Neural crest cell (in vitro differentiated cells): ENCODE measurements at regions not wholly inside any gene's neighbourhood (a gene's known extent, or its start where the extent isn't known, plus 50 kb on each side); places are given as distances from the start of the nearest gene placed in this dataset.
"Not testable (repeated sequence)": the region's sequence is repeated elsewhere in the genome, so short reads cannot be mapped to it uniquely, and the experiment has no call there.

ENCODE experiments used
- DNase-seq: peaks from one replicate; pipeline ENCODE4 v3.0.0; 2021; ENCODE audit warnings: low read depth, mixed read lengths, low spot score
- H3K27ac Mint-ChIP-seq: one replicate; pipeline ENCODE4 v1.8.0; 2021; ENCODE audit warnings: mild to moderate bottlenecking, mixed read lengths; ENCODE audit not compliant: unreplicated experiment
- H3K27me3 Mint-ChIP-seq: 2 replicates; pipeline ENCODE4 v1.8.0; 2021; ENCODE audit warnings: low read depth, mild to moderate bottlenecking, mixed read lengths
- H3K36me3 Mint-ChIP-seq: 2 replicates; pipeline ENCODE4 v1.8.0; 2021; ENCODE audit warnings: low read depth, mild to moderate bottlenecking, mixed read lengths
- H3K4me1 Mint-ChIP-seq: 2 replicates; pipeline ENCODE4 v1.8.0; 2021; ENCODE audit warnings: mixed read lengths
- H3K4me3 Mint-ChIP-seq: one replicate; pipeline ENCODE4 v1.8.0; 2021; ENCODE audit warnings: mild to moderate bottlenecking, mixed read lengths
- H3K9me3 Mint-ChIP-seq: 2 replicates; pipeline ENCODE4 v1.8.0; 2021; ENCODE audit warnings: mixed read lengths
- CTCF ChIP-seq: fragments of 200-600 bp; sonication (generic); conservative IDR thresholded peaks from 2 replicates; pipeline ENCODE4 v1.5.0; 2021; ENCODE audit warnings: antibody characterized with exemption, mild to moderate bottlenecking

GRCh38 chr3:83230841-83231240, 1469.4 kb upstream of the GBE1 start:
- Mint-ChIP-seq H3K27me3 (no peaks in the 10 kb centered on the region), H3K9me3 (no peaks in the 10 kb centered on the region), H3K27ac (no peak overlapping the region), H3K36me3 (no peaks in the 10 kb centered on the region), H3K4me1 (no peaks in the 10 kb centered on the region), H3K4me3 (no peak overlapping the region)
- no peak for TF ChIP-seq CTCF
- no peak for DNase-seq

- H3K4me3 Mint-ChIP-seq = no peak overlapping the region
- H3K36me3 Mint-ChIP-seq = no peaks in the 10 kb centered on the region
- no peaks in the 10 kb centered on the region for H3K9me3 Mint-ChIP-seq
- no peak overlapping the region for H3K27ac Mint-ChIP-seq
- no peaks in the 10 kb centered on the region for H3K27me3 Mint-ChIP-seq
- DNase-seq = no peak
- no peak for TF ChIP-seq CTCF
- no peaks in the 10 kb centered on the region for H3K4me1 Mint-ChIP-seq
Observed at GRCh38 chr3:83230376-83230775, 1468.9 kb upstream of the GBE1 start.

- no peak for DNase-seq
- no peak overlapping the region for H3K4me3 Mint-ChIP-seq
- H3K4me1 Mint-ChIP-seq = no peaks in the 10 kb centered on the region
- H3K27ac Mint-ChIP-seq = no peak overlapping the region
- no peaks in the 10 kb centered on the region for H3K9me3 Mint-ChIP-seq
- TF ChIP-seq CTCF = no peak
- H3K36me3 Mint-ChIP-seq = no peaks in the 10 kb centered on the region
- H3K27me3 Mint-ChIP-seq = no peaks in the 10 kb centered on the region
Observed at GRCh38 chr3:83226751-83227150, 1465.3 kb upstream of the GBE1 start.

GRCh38 chr3:83224101-83224868, 1462.8 kb upstream of the GBE1 start:
- no peaks in the 10 kb centered on the region for H3K36me3 Mint-ChIP-seq
- no peaks in the 10 kb centered on the region for H3K9me3 Mint-ChIP-seq
- no peak for TF ChIP-seq CTCF
- DNase-seq = no peak
- no peak overlapping the region for H3K4me3 Mint-ChIP-seq
- H3K27me3 Mint-ChIP-seq = no peaks in the 10 kb centered on the region
- H3K27ac Mint-ChIP-seq = no peak overlapping the region
- no peaks in the 10 kb centered on the region for H3K4me1 Mint-ChIP-seq

GRCh38 chr3:83218383-83219200, 1457.1 kb upstream of the GBE1 start:
- DNase-seq = no peak
- no peaks in the 10 kb centered on the region for H3K9me3 Mint-ChIP-seq
- no peak overlapping the region for H3K4me3 Mint-ChIP-seq
- no peak for TF ChIP-seq CTCF
- no peak overlapping the region for H3K27ac Mint-ChIP-seq
- no peaks in the 10 kb centered on the region for H3K27me3 Mint-ChIP-seq
- no peaks in the 10 kb centered on the region for H3K36me3 Mint-ChIP-seq
- no peaks in the 10 kb centered on the region for H3K4me1 Mint-ChIP-seq

- H3K4me1 Mint-ChIP-seq, H3K9me3 Mint-ChIP-seq, H3K4me3 Mint-ChIP-seq, H3K27me3 Mint-ChIP-seq, DNase-seq, H3K27ac Mint-ChIP-seq, H3K36me3 Mint-ChIP-seq: not testable (repeated sequence)
Observed at GRCh38 chr3:83217595-83218118, 1456.2 kb upstream of the GBE1 start.
